ENCODE measurements at regions not wholly inside any gene's neighbourhood (a gene's known extent, or its start where the extent isn't known, plus 50 kb on each side); places are given as distances from the start of the nearest gene placed in this dataset.

- TF ChIP-seq POLR2A (IDR thresholded peaks at IDR 0.05; ENCODE audit: low read depth, low read length) = no peak
- TF ChIP-seq POLR2AphosphoS5 (IDR thresholded peaks at IDR 0.05; ENCODE audit: low read length) = no peak
- no peak for TF ChIP-seq NFYB (IDR thresholded peaks at IDR 0.05; ENCODE audit: insufficient read depth, low read depth, low read length)
- peak; percentile 59; the same call in 1 of the 2 replicates for TF ChIP-seq YY1 (IDR thresholded peaks at IDR 0.05; ENCODE audit: low read depth, low read length)
- TF ChIP-seq, protein P1, sequence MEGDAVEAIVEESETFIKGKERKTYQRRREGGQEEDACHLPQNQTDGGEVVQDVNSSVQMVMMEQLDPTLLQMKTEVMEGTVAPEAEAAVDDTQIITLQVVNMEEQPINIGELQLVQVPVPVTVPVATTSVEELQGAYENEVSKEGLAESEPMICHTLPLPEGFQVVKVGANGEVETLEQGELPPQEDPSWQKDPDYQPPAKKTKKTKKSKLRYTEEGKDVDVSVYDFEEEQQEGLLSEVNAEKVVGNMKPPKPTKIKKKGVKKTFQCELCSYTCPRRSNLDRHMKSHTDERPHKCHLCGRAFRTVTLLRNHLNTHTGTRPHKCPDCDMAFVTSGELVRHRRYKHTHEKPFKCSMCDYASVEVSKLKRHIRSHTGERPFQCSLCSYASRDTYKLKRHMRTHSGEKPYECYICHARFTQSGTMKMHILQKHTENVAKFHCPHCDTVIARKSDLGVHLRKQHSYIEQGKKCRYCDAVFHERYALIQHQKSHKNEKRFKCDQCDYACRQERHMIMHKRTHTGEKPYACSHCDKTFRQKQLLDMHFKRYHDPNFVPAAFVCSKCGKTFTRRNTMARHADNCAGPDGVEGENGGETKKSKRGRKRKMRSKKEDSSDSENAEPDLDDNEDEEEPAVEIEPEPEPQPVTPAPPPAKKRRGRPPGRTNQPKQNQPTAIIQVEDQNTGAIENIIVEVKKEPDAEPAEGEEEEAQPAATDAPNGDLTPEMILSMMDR (IDR thresholded peaks at IDR 0.05 in 2 of 3, conservative IDR thresholded peaks at IDR 0.05 in 1 of 3; ENCODE audit: control insufficient read depth in 2 of 3, extremely low read depth in 1 of 3, insufficient read depth in 1 of 3, low read depth in 3 of 3, low read length in 3 of 3) = no peak
- TF ChIP-seq NRF1 (conservative IDR thresholded peaks at IDR 0.05; ENCODE audit: low read depth, low read length) = no peak
- no peak for TF ChIP-seq FOXM1 (IDR thresholded peaks at IDR 0.05; ENCODE audit: low read depth, low read length)
- no peak for TF ChIP-seq ZBED1 (IDR thresholded peaks at IDR 0.05; ENCODE audit: borderline replicate concordance)
Measured at GRCh38 chr18:34357944-34358580, 133.3 kb upstream of the NOL4 start.

Data from GM12878 (cell line).